ENCODE measurements at regions not wholly inside any gene's neighbourhood (a gene's known extent, or its start where the extent isn't known, plus 50 kb on each side); places are given as distances from the start of the nearest gene placed in this dataset.
"Not testable (repeated sequence)": the region's sequence is repeated elsewhere in the genome, so short reads cannot be mapped to it uniquely, and the experiment has no call there.

DNA sequence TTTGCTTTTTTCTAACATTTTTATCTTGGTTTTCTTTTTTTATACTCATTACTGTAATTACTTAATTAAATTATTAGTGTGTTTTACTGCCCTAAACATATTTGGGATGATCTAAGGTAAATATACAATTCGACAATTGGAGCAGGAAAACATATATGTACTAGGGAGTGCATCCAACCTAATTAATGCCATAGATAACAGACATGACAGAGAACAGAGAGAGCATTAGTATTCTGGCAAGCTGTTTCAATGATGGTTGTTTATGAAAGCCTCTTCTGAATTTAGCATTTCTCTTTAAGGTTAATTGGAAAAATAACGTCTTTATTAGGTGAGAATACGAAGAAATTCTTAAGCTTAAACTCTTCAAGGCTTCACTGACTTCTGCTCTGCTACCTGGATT lies 300.1 kb upstream of the PRR16 start:
- H3K4me3 ChIP-seq: no peak overlapping the region
- no peaks in the 10 kb centered on the region for H3K27me3 ChIP-seq
- 62 to 74% methylated on average over 3 of the region's 3 CpGs for WGBS, 2 donors (ENCODE audit: low coverage in 1 of 2)
- no peaks in the 10 kb centered on the region for H3K36me3 ChIP-seq
- H3K9me3 ChIP-seq: no peaks in the 10 kb centered on the region
- ATAC-seq: no peak
- H3K27ac ChIP-seq: no peak overlapping the region
- TF ChIP-seq, protein P1, sequence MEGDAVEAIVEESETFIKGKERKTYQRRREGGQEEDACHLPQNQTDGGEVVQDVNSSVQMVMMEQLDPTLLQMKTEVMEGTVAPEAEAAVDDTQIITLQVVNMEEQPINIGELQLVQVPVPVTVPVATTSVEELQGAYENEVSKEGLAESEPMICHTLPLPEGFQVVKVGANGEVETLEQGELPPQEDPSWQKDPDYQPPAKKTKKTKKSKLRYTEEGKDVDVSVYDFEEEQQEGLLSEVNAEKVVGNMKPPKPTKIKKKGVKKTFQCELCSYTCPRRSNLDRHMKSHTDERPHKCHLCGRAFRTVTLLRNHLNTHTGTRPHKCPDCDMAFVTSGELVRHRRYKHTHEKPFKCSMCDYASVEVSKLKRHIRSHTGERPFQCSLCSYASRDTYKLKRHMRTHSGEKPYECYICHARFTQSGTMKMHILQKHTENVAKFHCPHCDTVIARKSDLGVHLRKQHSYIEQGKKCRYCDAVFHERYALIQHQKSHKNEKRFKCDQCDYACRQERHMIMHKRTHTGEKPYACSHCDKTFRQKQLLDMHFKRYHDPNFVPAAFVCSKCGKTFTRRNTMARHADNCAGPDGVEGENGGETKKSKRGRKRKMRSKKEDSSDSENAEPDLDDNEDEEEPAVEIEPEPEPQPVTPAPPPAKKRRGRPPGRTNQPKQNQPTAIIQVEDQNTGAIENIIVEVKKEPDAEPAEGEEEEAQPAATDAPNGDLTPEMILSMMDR (IDR thresholded peaks at IDR 0.05): no peak
- TF ChIP-seq POLR2AphosphoS5 (IDR thresholded peaks at IDR 0.05) (no peak), EP300 (IDR thresholded peaks at IDR 0.05) (no peak), POLR2A (IDR thresholded peaks at IDR 0.05) (no peak)
- peaks cover 0 to 20% (median 0%) of the 10 kb centered on the region in 3 donors for H3K4me1 ChIP-seq

DNA sequence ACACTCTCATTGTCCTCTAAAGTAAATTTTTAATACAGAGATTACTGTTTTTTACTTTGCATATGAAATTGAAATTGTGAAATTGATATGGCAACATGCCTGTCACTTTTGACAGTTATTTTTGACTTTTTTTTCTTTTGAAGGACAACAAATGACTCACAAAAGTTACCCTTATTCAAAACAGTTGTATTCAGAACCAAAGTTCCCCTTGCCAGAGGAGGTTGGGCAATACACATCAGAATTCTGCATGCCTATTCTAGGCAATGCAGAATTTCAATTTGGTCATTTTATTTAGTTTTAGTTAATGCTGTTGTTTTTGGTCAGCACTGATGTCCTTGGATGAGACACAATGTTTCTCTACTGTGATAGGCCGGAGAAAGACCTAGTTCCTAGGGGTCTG lies 299.1 kb upstream of the PRR16 start:
- Histone ChIP-seq H3K27me3 (no peaks in the 10 kb centered on the region), H3K4me1 (peaks cover 0 to 11% (median 0%) of the 10 kb centered on the region in 3 donors), H3K4me3 (no peak overlapping the region), H3K9me3 (no peaks in the 10 kb centered on the region), H3K36me3 (no peaks in the 10 kb centered on the region), H3K27ac (no peak overlapping the region)
- no peak for ATAC-seq
- 89 to 100% methylated on average over 1 of the region's 1 CpG for WGBS, 2 donors (ENCODE audit: low coverage in 1 of 2)
- no peak for TF ChIP-seq POLR2AphosphoS5 (IDR thresholded peaks at IDR 0.05)
- no peak for TF ChIP-seq EP300 (IDR thresholded peaks at IDR 0.05)
- no peak for TF ChIP-seq POLR2A (IDR thresholded peaks at IDR 0.05)
- TF ChIP-seq, protein P1 (IDR thresholded peaks at IDR 0.05): no peak

DNA sequence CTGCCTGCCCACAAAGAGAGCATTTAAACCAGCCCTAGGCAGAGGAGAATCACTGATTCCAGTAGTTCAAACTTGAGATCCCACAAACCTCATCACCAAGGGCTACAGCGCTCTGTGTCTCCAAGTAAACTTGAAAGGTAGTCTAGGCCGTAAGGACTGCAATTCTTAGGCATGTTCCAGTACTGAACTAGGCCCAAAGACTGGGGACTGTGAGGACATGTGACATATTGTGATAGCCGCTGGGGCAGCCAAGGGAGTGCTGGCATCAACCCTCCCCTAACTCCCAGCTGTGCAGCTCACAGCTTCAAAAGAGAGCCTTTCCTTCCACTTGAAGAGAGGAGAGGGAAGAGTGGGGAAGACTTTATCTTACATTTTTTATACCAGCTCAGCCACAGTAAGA lies 291.0 kb upstream of the PRR16 start:
- WGBS, 2 donors (ENCODE audit: low coverage in 1 of 2): no CpG with 5 or more reads among the region's 3 CpGs
- no peak overlapping the region for H3K4me3 ChIP-seq
- H3K36me3 ChIP-seq: no peaks in the 10 kb centered on the region
- H3K27ac ChIP-seq: no peak overlapping the region
- no peaks in the 10 kb centered on the region for H3K4me1 ChIP-seq
- no peak for ATAC-seq
- H3K27me3 ChIP-seq: no peaks in the 10 kb centered on the region
- no peak for TF ChIP-seq EP300 (IDR thresholded peaks at IDR 0.05)
- TF ChIP-seq POLR2A (IDR thresholded peaks at IDR 0.05): no peak
- no peak for TF ChIP-seq POLR2AphosphoS5 (IDR thresholded peaks at IDR 0.05)
- TF ChIP-seq, protein P1 (IDR thresholded peaks at IDR 0.05): no peak
- no peaks in the 10 kb centered on the region for H3K9me3 ChIP-seq

DNA sequence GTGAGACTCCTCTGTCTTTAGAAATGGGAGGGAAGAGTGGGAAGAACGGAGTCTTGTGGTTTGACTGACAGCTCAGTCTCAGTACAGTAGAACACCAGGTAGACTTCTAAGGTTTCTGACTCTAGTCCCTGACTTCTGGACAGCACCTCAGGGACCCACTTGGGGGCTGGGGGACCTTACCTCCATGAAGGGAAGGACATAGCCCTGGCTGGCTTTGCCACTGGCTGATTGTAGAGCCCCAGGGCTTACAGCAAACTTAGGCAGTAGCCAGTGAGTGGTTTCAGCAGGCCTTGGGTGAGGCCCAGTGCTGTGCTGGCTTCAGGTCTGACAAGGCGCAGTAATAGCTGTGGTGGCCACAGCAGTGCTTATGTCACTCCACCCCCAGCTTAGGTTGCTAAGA lies 290.0 kb upstream of the PRR16 start:
- H3K36me3 ChIP-seq: no peaks in the 10 kb centered on the region
- no peaks in the 10 kb centered on the region for H3K4me1 ChIP-seq
- no peak for TF ChIP-seq POLR2AphosphoS5 (IDR thresholded peaks at IDR 0.05)
- H3K9me3 ChIP-seq: no peaks in the 10 kb centered on the region
- no peak for ATAC-seq
- no peak overlapping the region for H3K4me3 ChIP-seq
- WGBS, 2 donors (ENCODE audit: low coverage in 1 of 2): 90% methylated on average over 2 of the region's 2 CpGs; no CpG with 5 or more reads in 1 of the 2 donors
- H3K27me3 ChIP-seq: no peaks in the 10 kb centered on the region
- H3K27ac ChIP-seq: no peak overlapping the region

DNA sequence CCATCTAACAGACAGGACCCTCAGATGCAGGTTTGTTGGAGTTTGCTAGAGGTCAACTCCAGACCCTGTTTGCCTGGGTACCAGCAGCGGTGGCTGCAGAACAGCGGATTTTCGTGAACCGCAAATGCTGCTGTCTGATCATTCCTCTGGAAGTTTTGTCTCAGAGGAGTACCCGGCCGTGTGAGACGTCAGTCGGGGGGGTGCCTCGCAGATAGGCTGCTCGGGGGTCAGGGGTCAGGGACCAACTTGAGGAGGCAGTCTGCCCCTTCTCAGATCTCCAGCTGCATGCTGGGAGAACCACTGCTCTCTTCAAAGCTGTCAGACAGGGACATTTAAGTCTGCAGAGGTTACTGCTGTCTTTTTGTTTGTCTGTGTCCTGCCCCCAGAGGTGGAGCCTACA lies 282.9 kb upstream of the PRR16 start:
- not testable (repeated sequence) for H3K4me3 ChIP-seq, H3K36me3 ChIP-seq, H3K27ac ChIP-seq, H3K27me3 ChIP-seq, H3K9me3 ChIP-seq, ATAC-seq, H3K4me1 ChIP-seq
- WGBS, 2 donors (ENCODE audit: low coverage in 1 of 2): 40% methylated on average over 1 of the region's 10 CpGs; no CpG with 5 or more reads in 1 of the 2 donors

DNA sequence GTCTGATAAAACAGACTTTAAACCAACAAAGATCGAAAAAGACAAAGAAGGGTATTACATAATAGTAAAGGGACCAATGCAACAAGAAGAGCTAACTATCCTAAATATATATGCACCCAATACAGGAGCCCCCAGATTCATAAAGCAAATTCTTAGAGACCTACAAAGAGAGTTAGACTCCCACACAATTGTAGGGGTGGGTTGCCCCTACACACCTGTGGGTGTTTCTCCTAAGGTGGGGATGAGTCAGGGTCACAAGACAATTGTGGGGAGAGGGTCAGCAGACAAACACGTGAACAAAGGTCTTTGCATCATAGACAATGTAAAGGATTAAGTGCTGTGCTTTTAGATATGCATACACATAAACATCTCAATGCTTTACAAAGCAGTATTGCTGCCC lies 269.4 kb upstream of the PRR16 start:
- not testable (repeated sequence) for H3K9me3 ChIP-seq, ATAC-seq, H3K27ac ChIP-seq, H3K27me3 ChIP-seq, H3K4me1 ChIP-seq, H3K36me3 ChIP-seq, H3K4me3 ChIP-seq
- WGBS, 2 donors (ENCODE audit: low coverage in 1 of 2): 83% methylated on average over 2 of the region's 2 CpGs

DNA sequence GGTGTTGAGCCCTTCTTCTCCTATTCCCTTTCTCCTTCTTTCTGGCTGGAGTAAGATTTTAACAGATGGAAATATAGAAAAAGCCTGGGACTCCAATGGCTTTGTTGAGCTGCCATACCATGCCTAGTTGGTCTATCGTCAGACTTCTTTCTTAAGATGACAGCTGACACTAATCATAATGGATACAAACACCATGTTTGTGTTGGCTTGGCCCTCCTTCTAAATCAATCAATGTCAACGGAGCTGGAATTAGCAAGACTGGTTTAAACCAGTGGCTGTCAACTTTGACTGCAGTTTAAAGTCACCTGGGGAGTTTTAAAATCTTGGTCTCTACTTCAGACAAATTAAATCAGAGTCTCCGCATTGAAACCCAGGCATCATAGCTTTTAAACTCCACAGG lies 264.5 kb upstream of the PRR16 start:
- Histone ChIP-seq H3K27me3 (no peaks in the 10 kb centered on the region), H3K36me3 (no peaks in the 10 kb centered on the region), H3K4me3 (no peak overlapping the region), H3K9me3 (no peaks in the 10 kb centered on the region), H3K27ac (no peak overlapping the region), H3K4me1 (no peaks in the 10 kb centered on the region)
- TF ChIP-seq, protein P1 (IDR thresholded peaks at IDR 0.05): no peak
- TF ChIP-seq POLR2A (IDR thresholded peaks at IDR 0.05) (no peak), EP300 (IDR thresholded peaks at IDR 0.05) (no peak), POLR2AphosphoS5 (IDR thresholded peaks at IDR 0.05) (no peak)
- ATAC-seq: no peak
- 39 to 44% methylated on average over 2 to 3 of the region's 3 CpGs for WGBS, 2 donors (ENCODE audit: low coverage in 1 of 2)
